SK-N-MC (cell line): ENCODE measurements at regions not wholly inside any gene's neighbourhood (a gene's known extent, or its start where the extent isn't known, plus 50 kb on each side); places are given as distances from the start of the nearest gene placed in this dataset.
A peak's percentile ranks its signal among the peaks of the same experiment; 100 is the strongest.

Experiments
- DNase-seq: peaks from one replicate; pipeline ENCODE4 v3.0.0-alpha.2; 2011; ENCODE audit warnings: low read depth, low spot score
- H3K27ac ChIP-seq: fragments of 200-600 bp; sonication (generic); 2 replicates; pipeline ENCODE4 v1.5.1; 2016; ENCODE audit warnings: mixed run types
- H3K36me3 ChIP-seq: fragments of 200-600 bp; sonication (generic); 2 replicates; pipeline ENCODE4 v1.6.1; 2017; ENCODE audit warnings: antibody characterized with exemption, low read length, mixed read lengths; ENCODE audit not compliant: insufficient read depth
- H3K4me3 ChIP-seq: fragments of 200-600 bp; sonication (generic); 2 replicates; pipeline ENCODE4 v1.5.1; 2016
- H3K9ac ChIP-seq: fragments of 200-600 bp; sonication (generic); 2 replicates; pipeline ENCODE4 v1.8.0; 2017; ENCODE audit warnings: mixed run types, mixed read lengths; ENCODE audit not compliant: insufficient read length
- H3K9me3 ChIP-seq: fragments of 200-600 bp; sonication (generic); 2 replicates; pipeline ENCODE4 v1.6.1; 2017; ENCODE audit warnings: low read depth, mild to moderate bottlenecking, antibody characterized with exemption, low read length, moderate library complexity, mixed read lengths
- EZH2 ChIP-seq: fragments of 200-600 bp; sonication (generic); IDR thresholded peaks from one replicate; pipeline ENCODE4 v1.6.1; 2017; ENCODE audit warnings: antibody characterized with exemption
- FOXP2 ChIP-seq: optimal IDR thresholded peaks from 2 replicates; pipeline ENCODE3; 2011; ENCODE audit warnings: mild to moderate bottlenecking, moderate library complexity; ENCODE audit not compliant: insufficient read depth; ENCODE audit errors: extremely low read length, control extremely low read depth
- POLR2AphosphoS5 ChIP-seq: IDR thresholded peaks from 2 replicates; pipeline ENCODE4 v1.6.1; 2012; ENCODE audit warnings: mild to moderate bottlenecking, low read depth, low read length, borderline replicate concordance

- H3K9ac ChIP-seq: no peak overlapping the region
- no peaks in the 10 kb centered on the region for H3K9me3 ChIP-seq
- no peak overlapping the region for H3K27ac ChIP-seq
- DNase-seq: no peak
- TF ChIP-seq EZH2 (no peak), POLR2AphosphoS5 (no peak), FOXP2 (no peak)
- H3K4me3 ChIP-seq: peak overlapping the region; percentile 40
- no peaks in the 10 kb centered on the region for H3K36me3 ChIP-seq
Measured at GRCh38 chr13:74465271-74465670, 331.1 kb upstream of the KLF12 start.

GRCh38 chr13:74464670-74465069, 330.5 kb upstream of the KLF12 start:
- Histone ChIP-seq H3K9ac (no peak overlapping the region), H3K36me3 (no peaks in the 10 kb centered on the region), H3K27ac (peak overlapping the region; percentile 49; the same call in 1 of the 2 replicates), H3K9me3 (no peaks in the 10 kb centered on the region), H3K4me3 (peak overlapping the region; percentile 53)
- TF ChIP-seq EZH2: no peak
- peak; percentile 66 for TF ChIP-seq FOXP2
- TF ChIP-seq POLR2AphosphoS5: peak; percentile 34; the same call in 1 of the 2 replicates
- peak; percentile 85 for DNase-seq

DNA sequence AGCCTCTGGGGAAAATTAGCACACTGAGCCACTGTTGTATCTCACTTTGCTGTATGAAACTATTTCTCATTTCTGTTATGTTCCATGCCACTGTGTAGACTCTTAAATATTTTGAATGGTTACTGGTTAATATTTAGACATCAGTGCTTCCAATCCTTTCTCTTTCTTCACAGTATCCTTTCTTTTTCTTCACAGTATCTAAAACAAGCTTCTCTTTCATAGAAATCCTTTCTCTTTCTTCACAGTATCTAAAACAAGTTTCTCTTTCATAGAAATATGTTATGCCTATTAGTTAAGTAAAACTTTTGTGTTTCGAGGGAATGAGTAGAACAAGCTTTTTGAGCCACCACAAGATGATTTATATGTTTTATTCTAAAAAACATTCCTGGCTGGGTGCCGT, 326.8 kb upstream of the KLF12 start:
- no peak overlapping the region for H3K4me3 ChIP-seq
- no peaks in the 10 kb centered on the region for H3K9me3 ChIP-seq
- H3K36me3 ChIP-seq: no peaks in the 10 kb centered on the region
- no peak for DNase-seq
- no peak overlapping the region for H3K9ac ChIP-seq
- no peak overlapping the region for H3K27ac ChIP-seq
- no peak for TF ChIP-seq EZH2
- TF ChIP-seq POLR2AphosphoS5: no peak
- no peak for TF ChIP-seq FOXP2

GRCh38 chr13:74452881-74453280, 318.7 kb upstream of the KLF12 start:
- no peak for DNase-seq
- Histone ChIP-seq H3K4me3 (no peak overlapping the region), H3K27ac (no peak overlapping the region), H3K9me3 (no peaks in the 10 kb centered on the region), H3K9ac (no peak overlapping the region), H3K36me3 (no peaks in the 10 kb centered on the region)
- TF ChIP-seq POLR2AphosphoS5 (no peak), FOXP2 (no peak), EZH2 (no peak)

GRCh38 chr13:74452176-74452575, 318.0 kb upstream of the KLF12 start:
- TF ChIP-seq EZH2 (no peak), POLR2AphosphoS5 (no peak), FOXP2 (no peak)
- H3K9ac ChIP-seq: no peak overlapping the region
- H3K27ac ChIP-seq: no peak overlapping the region
- DNase-seq: no peak
- H3K4me3 ChIP-seq: no peak overlapping the region
- no peaks in the 10 kb centered on the region for H3K36me3 ChIP-seq
- no peaks in the 10 kb centered on the region for H3K9me3 ChIP-seq

DNA sequence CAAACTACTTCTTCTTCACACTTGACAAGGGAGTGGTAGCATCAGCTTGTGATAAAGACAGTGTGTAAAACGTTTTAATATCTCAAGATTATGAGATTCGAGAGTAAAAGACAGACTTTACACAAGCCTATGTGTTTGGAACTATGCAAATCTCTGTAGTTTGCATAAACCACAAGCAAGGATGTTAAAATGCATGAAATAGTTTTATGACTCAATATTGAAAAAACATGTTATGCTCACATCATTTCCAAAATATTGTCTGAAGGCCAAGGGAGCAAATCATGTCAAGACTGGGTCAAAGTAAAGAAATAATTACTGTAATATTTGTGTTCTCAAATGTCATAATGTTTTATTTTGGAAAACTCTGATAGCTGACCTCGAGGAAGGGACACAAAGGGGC, 316.8 kb upstream of the KLF12 start:
- H3K36me3 ChIP-seq: no peaks in the 10 kb centered on the region
- H3K27ac ChIP-seq: peak overlapping the region; percentile 22; the same call in 1 of the 2 replicates
- peak; percentile 5; the same call in 1 of the 2 replicates for TF ChIP-seq POLR2AphosphoS5
- no peak for TF ChIP-seq FOXP2
- no peak for TF ChIP-seq EZH2
- no peak overlapping the region for H3K9ac ChIP-seq
- no peak for DNase-seq
- peak overlapping the region; percentile 40 for H3K4me3 ChIP-seq
- H3K9me3 ChIP-seq: no peaks in the 10 kb centered on the region

DNA sequence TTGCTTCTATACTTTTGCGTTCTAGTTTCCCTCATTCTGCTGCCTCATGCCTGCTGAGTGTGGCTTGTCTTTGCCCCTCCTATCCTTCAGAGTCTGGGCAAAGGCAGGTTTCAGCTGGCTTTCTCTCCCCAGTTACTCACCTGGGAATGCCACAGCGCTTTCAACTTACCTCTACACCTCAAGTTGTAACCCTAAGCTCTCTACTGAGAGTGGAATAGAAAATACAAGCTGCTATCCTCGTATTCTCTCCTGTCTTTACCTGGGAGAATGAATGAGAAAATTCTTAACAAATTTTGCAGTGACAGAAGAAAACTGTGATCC, 316.3 kb upstream of the KLF12 start:
- Histone ChIP-seq H3K27ac (peak overlapping the region; percentile 22; the same call in 1 of the 2 replicates), H3K36me3 (no peaks in the 10 kb centered on the region), H3K4me3 (peak overlapping the region; percentile 40; the same call in 1 of the 2 replicates), H3K9me3 (no peaks in the 10 kb centered on the region), H3K9ac (no peak overlapping the region)
- no peak for TF ChIP-seq FOXP2
- TF ChIP-seq POLR2AphosphoS5: no peak
- TF ChIP-seq EZH2: no peak
- DNase-seq: no peak

- no peak for TF ChIP-seq POLR2AphosphoS5
- TF ChIP-seq EZH2: no peak
- no peak for TF ChIP-seq FOXP2
- no peak overlapping the region for H3K9ac ChIP-seq
- H3K4me3 ChIP-seq: no peak overlapping the region
- DNase-seq: no peak
- no peak overlapping the region for H3K27ac ChIP-seq
- no peaks in the 10 kb centered on the region for H3K36me3 ChIP-seq
- no peaks in the 10 kb centered on the region for H3K9me3 ChIP-seq
Measured at GRCh38 chr13:74449811-74450524, 315.8 kb upstream of the KLF12 start.
